Frontal cortex (tissue), 3 donors: ENCODE measurements at regions not wholly inside any gene's neighbourhood (a gene's known extent, or its start where the extent isn't known, plus 50 kb on each side); places are given as distances from the start of the nearest gene placed in this dataset.
"Not testable (repeated sequence)": the region's sequence is repeated elsewhere in the genome, so short reads cannot be mapped to it uniquely, and the experiment has no call there.

ENCODE experiments used
- DNase-seq, 2 donors: peaks; one replicate each; pipeline ENCODE4 v3.0.0; 2012; ENCODE audit warnings: low spot score in 2 of 2
- FAIRE-seq: peaks from 2 replicates; lab custom pipeline; 2012; peaks lifted over from hg19 to GRCh38; lab: Jason Lieb, UNC
- donor health status: control.
- donor health status: control.
- donor health status: control.

DNA sequence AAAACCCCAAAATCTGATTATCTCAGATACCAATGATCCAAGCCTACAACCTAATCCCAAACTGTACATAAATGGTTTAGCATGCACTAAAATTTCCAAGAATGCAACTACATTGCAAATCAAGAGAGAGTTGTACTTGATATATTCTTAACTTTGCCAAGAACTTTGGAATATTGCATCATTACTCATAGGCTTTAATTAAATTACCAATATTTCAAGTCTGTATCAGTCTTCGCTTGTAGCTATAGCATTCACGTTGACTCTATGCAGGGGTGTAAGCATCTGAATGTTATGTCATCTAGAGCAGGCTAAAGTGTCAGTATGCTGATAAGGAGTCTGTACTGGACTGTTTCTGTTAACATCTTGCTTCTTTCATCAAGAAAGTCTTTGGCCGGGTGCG, 56.3 kb downstream of the FOXI3 start:
- DNase-seq, result no peak
- FAIRE-seq, result no peak

DNA sequence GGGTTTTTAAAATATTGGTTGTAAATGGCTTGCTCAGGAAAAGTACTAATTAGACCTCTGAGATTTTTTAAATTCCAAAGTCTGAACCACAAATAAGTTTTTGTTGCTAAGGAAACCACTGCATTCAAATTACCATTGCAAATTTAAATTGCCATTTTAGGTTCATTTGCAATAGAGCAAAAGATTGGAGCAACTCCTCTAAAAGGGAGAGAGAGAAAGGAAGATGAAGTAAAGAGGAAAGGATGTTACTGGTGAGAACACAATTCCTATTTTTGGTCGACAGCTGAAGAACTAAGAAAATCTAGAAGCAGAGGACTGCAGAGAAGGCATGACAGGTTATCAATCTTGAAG, 74.9 kb downstream of the FOXI3 start:
- FAIRE-seq (no peak), DNase-seq (no peak)

DNA sequence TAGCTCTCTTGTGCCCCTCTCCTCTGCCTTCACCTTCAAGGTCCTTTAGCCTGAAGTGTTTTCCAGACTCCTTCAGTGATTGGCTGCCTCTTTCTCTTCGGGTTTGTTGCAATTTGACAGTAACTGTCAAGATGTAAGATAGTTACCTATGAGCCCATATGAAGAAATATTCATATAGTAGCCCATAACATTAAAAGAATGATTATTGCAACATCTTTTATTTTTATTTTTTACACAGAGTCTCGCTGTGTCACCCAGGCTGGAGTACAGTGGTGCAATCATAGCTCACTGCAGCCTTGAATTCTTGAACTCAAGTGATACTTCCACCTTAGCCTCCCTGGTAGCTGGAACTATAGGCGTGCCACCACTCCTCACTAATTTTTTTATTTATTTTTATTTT, 80.5 kb downstream of the FOXI3 start:
- DNase-seq (no peak), FAIRE-seq (no peak)

DNA sequence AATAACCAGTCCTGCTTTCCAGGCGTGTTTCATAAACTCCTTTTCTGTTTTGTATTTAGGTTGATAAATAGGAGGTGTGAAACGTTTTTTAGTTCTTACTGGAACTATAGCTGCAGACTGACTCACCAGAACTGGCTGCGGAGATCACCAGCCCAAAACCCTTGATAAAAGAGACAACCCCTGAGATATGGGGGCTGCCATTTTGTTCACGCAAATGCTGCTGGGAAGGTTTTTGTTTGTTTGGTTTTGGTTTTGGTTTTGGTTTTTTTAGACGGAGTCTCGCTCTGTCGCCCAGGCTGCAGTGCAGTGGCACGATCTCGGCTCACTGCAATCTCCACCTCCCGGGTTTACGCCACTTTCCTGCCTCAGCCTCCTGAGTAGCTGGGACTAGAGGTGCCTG, 87.1 kb downstream of the FOXI3 start:
- not testable (repeated sequence) for FAIRE-seq, DNase-seq

DNA sequence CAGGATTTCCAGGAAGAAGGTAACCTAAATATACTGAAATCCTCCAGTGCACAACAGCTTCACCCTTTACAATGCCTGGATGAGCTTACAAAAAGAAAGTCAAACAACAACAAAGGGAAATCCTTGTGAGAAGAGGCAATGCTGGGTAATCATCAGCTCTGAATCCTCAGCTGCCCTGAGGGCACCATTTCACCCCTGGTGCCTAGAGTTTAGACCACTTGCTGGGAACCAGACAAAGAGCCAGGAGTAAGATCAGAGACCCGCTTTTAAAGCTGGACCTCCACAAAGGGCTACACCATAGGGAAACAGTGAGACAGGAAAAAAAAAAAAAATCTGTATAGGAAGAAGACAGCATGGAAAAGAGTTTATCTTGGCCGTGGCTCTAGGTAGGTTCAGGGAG, 97.0 kb downstream of the FOXI3 start:
- DNase-seq, result no peak

DNA sequence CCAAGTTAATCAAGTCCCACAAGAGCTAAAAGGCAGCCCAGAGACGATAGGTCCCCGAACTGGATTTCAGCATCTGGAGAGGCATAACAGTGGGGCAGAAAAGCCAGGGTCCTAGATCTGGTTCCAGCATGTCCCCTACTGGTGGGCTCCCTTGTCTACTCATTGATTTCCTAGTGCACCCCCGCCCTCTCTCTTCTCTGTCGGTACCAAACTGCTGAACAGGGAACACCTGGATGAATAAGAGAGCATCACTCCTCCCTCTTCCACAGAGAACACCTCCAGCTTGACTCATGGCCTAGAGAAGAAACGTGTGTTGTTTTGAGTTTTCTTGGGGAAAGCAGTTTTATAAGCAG, 101.3 kb downstream of the FOXI3 start:
- DNase-seq, result no peak
- FAIRE-seq, result no peak

More for the DNA sequence above, 97.0 kb downstream of the FOXI3 start:
- FAIRE-seq, result no peak

DNA sequence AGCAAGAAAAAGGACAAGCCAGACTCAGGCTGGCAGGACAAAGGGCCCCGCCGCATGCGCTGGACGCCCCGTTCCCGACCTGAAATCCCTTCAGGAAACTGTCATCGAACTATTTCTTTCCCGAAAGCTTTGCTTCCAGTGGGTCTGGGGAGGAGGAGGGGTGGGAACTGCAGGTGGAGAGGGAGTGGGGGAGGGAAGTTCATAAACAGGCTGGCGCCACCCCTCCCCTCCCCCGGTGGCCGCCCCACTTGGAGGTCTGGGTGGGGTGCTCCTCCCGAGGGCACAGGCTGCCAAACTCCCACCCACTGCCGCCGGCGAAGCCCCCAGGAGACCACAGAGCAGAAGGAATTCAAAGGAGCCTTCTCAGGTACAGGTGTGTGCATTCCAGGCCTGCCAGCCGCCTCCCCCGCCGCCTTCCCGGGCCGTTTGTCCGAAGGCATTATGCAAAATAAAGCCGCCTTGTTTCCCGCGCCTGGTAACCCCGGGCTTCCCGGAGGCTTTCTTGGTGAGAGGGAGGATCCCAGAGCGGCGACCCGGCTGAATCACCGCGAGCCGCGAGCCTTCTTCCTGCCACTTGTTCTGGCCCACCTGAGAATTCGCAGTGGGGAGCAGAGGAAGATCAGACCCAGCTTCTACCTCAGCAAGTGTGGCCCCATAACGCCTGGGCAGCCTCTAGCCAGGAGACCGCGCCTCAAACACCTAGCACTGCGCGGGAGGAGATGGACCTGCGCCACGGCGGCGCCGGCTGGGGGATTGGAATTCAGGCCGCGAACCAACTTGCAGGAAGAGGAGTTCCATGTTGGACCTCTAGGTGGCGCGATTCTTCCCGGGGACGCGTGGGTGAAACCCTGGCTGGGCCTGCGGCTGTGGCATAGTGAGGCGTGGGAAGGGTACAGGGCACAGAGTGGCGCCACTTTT, 101.9 kb downstream of the FOXI3 start:
- DNase-seq, result peak in 1 of 2 donors; percentile 43
- no peak for FAIRE-seq

DNA sequence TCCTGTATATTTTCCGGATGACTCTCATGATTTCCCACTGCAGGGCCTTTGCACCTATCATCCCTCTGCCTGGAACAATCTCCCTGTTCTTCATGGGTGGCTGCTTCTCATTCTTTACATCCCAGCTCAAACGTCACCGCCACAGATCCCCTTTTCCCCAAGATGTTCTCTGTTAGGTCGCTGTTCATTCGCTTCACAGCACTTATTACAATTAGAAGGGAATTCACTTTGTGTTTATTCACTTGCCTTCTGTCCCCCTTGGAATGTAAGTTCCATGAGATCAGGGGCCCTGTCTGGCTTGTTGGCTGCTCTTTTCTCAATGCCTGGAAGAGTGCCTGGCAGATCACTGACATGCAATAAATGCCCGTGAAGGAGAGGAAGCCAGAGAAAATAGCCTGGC, 106.7 kb downstream of the FOXI3 start:
- DNase-seq (no peak), FAIRE-seq (no peak)

DNA sequence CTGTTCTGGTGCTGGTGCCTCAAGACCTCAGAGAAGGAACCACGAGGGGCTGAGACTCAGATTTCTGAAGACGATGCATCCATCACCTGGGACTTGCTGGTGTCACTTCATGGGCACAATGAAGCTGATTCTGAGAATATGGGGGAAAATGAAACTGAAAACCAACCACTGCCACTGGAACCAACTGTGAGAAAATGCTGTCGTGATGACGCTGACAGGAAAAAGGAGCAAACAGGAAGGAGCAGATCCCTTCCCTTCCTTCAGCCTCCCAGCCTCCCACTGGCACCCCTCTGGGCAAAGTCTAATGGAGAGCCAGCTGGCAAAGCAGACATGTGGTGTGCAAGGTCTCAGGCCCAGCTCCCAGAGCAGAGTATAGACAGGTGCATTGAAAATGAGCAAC, 109.7 kb downstream of the FOXI3 start:
- DNase-seq (no peak), FAIRE-seq (no peak)

DNA sequence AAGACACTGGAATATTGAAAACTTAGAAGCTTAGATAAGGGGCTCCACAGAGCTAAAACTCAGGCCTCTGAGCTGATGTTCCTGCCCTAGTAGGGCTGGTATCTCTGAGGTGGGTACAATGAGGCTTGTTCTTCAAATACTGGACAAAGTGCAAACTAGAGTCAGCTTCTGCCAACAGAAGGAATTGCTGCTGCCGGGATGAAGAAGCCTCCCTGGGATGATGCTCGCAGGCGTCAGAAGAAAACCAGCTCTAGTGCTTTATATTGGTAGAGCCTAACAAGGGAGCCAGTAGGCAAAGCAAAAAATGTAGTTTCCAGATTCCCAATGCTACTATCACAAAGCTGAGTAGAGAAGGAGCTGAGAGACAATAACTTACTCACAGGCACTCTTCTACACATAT, 118.1 kb downstream of the FOXI3 start:
- FAIRE-seq (no peak), DNase-seq (no peak)

DNA sequence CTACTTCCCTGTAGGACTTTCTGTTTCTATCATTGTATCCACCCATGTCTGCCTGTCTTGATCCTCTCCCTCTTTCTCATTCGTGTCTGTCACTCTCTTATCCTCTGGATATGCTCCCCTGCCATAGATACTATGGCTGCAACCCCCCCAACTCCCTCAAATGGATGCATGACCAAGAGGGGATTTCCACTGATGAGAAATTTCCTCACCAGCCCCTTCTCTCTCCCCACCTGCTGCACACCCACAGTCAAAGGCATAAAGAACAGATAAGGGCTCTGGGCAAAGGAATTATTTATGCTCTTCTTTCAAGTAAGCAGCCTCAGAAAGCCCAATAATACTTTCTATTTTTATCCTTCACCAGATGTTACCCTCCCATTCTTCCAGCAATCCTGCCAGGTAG, 121.3 kb downstream of the FOXI3 start:
- FAIRE-seq (no peak), DNase-seq (no peak)

DNA sequence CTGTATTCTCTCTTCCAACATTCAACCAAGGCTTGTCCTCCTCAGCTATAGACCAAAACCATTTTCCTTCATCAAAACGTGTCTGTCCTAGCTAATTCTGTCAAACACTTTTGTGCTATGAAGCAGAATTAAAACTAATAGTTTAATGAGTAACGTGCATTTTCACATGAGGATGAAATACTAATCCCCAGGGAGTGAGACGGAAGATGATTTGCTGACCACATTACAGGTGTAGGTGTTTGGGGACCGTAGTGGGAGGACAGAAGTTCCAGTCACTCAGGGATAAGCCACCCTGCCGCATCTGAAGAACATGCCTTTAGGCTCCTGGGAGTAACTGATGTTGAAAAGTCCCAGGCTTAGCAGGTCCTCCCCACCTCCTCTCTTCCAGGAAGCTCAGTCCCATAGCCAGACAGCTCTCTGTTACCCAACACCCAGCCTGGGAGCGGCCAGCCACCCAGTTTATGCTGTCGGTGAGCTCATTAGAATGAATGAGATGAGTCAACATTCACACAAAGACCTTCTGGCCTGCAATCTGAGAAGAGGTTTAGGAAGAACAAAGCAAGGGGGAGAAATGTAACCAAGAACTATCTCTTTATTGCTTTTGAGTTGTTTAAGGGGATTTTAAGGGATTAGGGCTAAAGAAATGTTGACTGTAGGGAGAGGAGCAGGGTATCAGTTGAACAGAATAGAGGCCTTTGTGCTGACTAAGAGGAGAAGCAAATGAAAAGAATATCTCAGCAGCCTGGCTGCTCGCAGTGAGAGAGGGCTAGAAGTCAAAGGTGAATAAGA, 122.5 kb downstream of the FOXI3 start:
- FAIRE-seq (no peak), DNase-seq (no peak)

DNA sequence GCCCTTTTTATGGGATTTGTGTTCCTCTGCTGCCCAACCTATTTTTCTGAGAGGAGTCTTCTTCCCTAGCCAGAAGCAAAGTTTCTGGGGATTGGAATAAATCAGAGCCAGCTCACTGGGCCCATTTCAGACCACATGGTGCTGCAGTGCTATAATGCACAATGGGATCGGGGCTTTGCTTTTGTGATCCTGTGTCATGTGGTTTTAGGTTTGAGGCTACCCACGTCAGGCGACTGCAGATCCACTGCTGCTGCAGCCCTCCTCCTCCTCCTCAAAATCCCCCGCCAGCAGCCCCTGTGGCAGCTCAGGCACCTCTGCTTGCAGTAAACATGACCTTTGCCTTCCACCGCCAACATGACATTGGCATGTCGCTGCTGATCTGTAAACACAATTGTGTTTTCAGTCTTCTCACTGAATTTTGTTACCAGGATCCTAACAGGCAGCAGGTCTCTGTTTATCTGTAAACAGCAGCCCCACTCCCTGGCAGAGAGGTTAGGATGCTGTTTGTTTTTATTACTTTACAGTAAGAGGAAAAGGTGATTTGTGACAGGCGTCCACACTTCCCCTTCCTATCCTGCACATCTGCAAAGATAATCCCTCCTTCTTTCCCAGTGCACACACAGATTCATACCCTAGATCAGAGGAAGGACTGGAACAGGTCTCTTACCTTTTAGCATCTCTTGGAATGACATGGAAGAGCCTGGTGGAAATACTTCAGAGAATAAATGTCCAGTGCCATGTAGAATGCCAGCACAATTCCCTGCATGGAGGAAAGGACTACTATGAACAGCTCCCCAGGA, 130.8 kb downstream of the FOXI3 start:
- DNase-seq (no peak), FAIRE-seq (no peak)

DNA sequence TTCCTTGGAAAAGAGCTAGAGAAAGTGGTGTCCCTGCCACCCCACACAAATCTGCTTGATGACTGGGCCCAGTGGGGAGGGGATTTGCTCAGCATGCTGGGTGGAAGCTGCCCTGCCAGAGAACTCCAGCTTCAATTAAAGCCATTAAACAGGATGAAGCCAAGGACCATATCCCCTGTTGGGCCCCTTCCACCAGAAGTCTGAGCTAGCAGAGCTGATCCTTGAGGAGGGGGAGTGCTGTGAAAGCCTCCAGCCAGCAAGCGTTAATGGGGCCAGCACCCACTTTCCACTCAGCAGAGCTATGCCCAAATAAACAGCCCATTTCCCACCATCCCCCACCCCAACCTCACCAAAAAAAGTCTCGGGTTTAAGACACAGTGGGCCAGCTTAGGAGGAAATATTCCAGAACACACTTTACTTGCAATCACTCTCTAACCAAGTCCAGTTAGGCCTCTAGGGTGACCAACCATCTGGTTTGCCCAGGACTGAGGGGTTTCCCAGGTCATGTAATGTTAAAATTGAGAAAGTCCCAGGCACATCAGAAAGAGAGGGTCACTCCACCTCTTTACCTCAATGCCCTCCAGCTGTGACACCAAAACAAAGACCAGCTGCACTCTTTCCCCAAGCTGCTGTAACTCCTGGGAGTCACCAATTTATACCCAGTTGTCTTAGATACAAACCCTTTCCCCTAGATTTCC, 132.3 kb downstream of the FOXI3 start:
- FAIRE-seq, result no peak
- no peak for DNase-seq

DNA sequence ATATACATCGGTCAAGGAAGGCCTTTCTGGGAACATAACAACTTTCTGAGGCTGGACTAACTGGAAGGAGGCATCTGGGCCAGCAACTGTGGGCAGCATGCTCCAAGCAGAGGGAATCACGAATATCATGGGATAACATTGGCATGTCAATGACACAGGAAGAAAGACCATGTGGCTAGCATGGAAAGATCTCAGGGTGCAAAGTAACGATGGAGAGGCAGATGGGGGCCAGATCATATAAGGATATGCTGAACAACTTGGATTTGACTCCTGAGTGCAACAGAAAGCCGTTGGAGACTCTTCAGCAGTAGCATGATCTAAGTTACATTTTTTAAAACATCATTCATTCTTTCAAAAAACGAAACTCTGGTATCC, 133.6 kb downstream of the FOXI3 start:
- FAIRE-seq, result no peak

DNA sequence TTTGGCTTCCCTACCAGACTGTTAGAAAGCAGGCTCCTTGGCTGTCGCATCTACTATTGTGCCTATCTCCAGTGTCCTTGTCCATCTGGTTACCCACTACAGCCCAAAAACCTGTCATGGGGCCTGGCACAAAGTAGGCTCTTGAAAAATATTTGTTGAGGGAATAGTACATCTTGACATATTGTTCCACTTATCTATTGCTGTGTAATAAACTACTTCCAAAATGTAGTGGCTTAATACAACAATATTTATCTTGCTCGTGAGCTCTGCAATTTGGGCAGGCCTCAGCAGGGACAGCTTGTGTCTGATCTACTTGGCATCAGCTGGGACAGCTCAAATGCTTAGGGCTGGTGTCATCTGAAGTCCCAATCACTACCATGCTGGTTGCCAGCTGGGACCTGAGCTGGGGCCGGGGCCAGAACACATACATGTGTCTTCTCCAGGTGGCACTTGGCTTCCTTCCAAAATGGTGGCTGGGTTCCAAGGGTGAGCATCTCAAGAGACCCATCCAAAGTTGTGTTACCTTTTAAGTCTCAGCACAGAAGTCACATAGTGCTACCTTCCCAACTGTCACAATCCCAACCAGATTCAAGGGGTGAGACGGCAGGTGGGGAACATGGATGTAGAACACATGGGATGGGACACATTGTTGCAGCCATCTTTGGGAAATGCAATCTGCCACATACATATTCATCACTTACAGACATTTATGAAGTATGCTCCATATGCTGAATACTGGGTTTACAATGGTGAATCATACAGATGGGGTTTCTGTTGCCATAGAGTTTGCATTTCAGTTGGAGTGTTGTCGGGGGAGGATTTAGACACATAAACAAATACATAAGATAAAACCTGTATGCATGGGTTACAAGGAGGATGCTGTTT, 134.2 kb downstream of the FOXI3 start:
- no peak for FAIRE-seq

More for the DNA sequence above, 133.6 kb downstream of the FOXI3 start:
- DNase-seq, result no peak

DNA sequence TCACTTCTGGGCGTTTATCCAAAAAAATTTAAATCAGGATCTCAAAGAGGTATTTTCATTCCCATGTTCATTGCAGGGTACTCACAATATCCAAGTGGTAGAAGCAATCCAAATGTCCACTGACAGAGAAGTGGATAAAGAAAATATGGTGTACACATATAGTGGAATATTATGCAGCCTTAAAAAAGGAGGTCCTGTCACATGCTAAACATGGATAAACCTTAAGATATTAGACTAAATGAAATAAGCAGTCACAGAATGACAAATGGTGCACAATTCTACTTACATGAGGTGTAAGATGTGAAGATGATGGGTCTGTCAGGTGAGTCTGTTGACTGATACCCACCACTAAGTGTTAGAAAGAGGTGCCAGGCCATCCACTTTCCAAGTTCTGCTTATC, 140.6 kb downstream of the THNSL2 start:
- FAIRE-seq (no peak), DNase-seq (no peak)

More for the DNA sequence above, 134.2 kb downstream of the FOXI3 start:
- DNase-seq, result no peak

DNA sequence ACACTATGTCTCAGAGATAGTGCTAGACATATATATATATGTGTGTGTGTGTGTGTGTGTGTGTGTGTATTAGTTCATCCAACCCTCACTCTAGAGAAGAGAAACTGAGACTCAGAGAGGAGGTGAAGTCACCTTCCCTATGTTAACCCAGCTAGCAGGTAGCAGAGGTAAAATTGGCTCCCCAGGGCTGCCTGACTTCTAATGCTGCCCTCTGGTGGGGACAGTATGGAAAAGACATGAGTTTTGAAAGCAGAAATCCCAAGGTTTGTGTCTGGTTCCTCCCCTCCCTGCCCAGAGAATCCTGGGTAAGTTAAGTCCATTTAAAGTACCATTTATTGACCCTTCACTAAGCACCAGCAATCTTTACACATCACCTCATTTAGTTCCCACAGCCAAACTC, 137.7 kb downstream of the THNSL2 start:
- DNase-seq, result no peak

DNA sequence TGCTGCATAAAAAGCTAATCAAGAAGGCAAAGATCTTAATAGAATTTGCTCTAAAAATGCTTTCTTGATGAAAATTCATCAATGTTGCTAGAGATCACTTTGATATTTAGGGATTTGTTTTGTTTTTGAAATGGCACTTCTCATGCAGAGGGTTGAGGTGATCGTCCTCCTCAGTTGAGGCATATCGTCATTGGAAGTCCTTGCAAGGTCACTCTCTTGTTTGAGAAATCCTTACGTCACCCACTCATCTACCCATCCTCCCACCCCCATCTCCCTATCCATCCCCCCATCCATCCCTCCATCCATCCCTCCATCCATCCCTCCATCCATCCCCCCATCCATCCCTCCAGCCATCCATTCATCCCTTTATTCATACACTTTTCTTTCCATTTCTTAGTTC, 133.7 kb downstream of the THNSL2 start:
- FAIRE-seq (no peak), DNase-seq (no peak)

More for the DNA sequence above, 137.7 kb downstream of the THNSL2 start:
- no peak for FAIRE-seq
